ENCODE measurements at regions not wholly inside any gene's neighbourhood (a gene's known extent, or its start where the extent isn't known, plus 50 kb on each side); places are given as distances from the start of the nearest gene placed in this dataset.

DNA sequence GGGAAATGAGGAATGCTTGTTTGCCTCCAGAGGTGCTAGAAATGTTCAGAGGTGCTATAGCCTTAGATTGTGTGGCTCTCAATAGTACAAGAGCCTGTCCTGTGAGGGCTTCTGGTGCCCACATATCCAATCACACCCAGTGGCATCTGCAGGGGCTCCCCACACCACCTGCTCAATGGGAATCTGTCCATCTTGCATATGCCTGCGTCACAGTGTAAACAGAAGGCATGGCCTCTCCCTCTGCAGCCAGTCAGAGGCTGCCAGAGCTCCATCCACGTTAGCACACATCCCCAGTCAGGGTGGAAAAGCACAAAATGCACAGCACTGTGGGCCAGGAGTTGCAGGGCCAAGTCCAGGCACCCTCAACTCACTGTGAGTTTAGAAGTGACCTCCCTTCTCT is 113.6 kb upstream of the GRIK3 start:
- TF ChIP-seq CTCF (IDR thresholded peaks at IDR 0.05; ENCODE audit: low read depth, low read length, missing control alignments): no peak
- Histone ChIP-seq H3K4me3 (ENCODE audit: low read depth, low read length) (no peak overlapping the region), H3K27me3 (replicated peaks) (no peaks in the 10 kb centered on the region), H3K27ac (no peak overlapping the region), H3K36me3 (replicated peaks) (no peaks in the 10 kb centered on the region)
- in situ Hi-C loops (cut with HindIII; ENCODE audit: low pct_ligation_motif_present, low sequenced_read_pairs): no loop called here
- DNase-seq: no peak

GRCh38 chr1:37148663-37149062 is 114.3 kb upstream of the GRIK3 start:
- no peak overlapping the region for H3K4me3 ChIP-seq (ENCODE audit: low read depth, low read length)
- H3K27ac ChIP-seq: no peak overlapping the region
- no peaks in the 10 kb centered on the region for H3K27me3 ChIP-seq (replicated peaks)
- no peaks in the 10 kb centered on the region for H3K36me3 ChIP-seq (replicated peaks)
- in situ Hi-C loops (cut with HindIII; ENCODE audit: low pct_ligation_motif_present, low sequenced_read_pairs): no loop called here
- DNase-seq: no peak
- no peak for TF ChIP-seq CTCF (IDR thresholded peaks at IDR 0.05; ENCODE audit: low read depth, low read length, missing control alignments)

GRCh38 chr1:37149296-37149695 is 115.0 kb upstream of the GRIK3 start:
- H3K4me3 ChIP-seq (ENCODE audit: low read depth, low read length): no peak overlapping the region
- in situ Hi-C loops (cut with HindIII; ENCODE audit: low pct_ligation_motif_present, low sequenced_read_pairs): no loop called here
- no peaks in the 10 kb centered on the region for H3K36me3 ChIP-seq (replicated peaks)
- TF ChIP-seq CTCF (IDR thresholded peaks at IDR 0.05; ENCODE audit: low read depth, low read length, missing control alignments): no peak
- H3K27ac ChIP-seq: no peak overlapping the region
- DNase-seq: no peak
- no peaks in the 10 kb centered on the region for H3K27me3 ChIP-seq (replicated peaks)

DNA sequence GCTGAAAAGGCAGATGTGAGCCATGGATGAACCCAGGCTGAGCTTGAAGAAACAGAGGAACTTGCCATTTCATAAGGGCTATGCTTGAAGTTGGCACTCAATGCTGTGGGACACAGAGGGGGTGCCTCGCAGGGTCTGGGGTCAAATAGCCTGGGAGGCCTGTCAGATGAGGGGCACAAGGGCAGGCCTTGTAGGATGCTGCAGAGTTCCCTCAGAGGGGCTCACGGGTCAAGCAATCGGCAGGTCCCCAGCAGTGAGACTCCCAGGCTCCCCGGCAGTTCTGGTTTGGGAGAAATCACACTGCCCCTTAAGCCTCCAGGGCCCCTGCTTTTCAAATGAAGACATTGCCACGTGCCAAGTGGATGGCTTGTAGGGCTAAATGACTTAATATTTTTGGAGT is 116.7 kb upstream of the GRIK3 start:
- Histone ChIP-seq H3K27ac (no peak overlapping the region), H3K36me3 (replicated peaks) (no peaks in the 10 kb centered on the region), H3K27me3 (replicated peaks) (no peaks in the 10 kb centered on the region), H3K4me3 (ENCODE audit: low read depth, low read length) (no peak overlapping the region)
- DNase-seq: no peak
- in situ Hi-C loops (cut with HindIII; ENCODE audit: low pct_ligation_motif_present, low sequenced_read_pairs): no loop called here
- no peak for TF ChIP-seq CTCF (IDR thresholded peaks at IDR 0.05; ENCODE audit: low read depth, low read length, missing control alignments)

GRCh38 chr1:37151789-37152188 is 117.5 kb upstream of the GRIK3 start:
- Histone ChIP-seq H3K36me3 (replicated peaks) (no peaks in the 10 kb centered on the region), H3K4me3 (ENCODE audit: low read depth, low read length) (no peak overlapping the region), H3K27ac (no peak overlapping the region), H3K27me3 (replicated peaks) (no peaks in the 10 kb centered on the region)
- in situ Hi-C loops (cut with HindIII; ENCODE audit: low pct_ligation_motif_present, low sequenced_read_pairs): no loop called here
- no peak for DNase-seq
- no peak for TF ChIP-seq CTCF (IDR thresholded peaks at IDR 0.05; ENCODE audit: low read depth, low read length, missing control alignments)

DNA sequence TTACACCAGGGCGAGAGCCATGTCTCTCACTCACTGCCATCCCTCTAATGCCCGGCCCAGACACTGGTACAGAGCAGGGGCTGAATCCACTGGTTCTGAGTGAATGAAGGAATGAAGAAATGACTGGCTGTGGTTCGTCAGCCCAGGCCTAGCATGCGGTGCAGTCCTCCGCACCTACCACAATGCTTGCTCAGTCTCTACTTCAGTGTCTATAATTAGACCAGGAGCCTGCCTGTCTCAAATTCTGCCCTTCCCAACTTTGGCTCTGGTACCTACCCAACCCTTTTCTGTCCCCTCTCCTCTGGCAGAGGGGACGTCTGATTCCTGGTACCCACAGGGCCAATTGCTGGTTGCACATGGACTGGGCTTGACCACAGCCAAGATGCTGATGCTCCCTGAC is 118.2 kb upstream of the GRIK3 start:
- no peak for DNase-seq
- in situ Hi-C loops (cut with HindIII; ENCODE audit: low pct_ligation_motif_present, low sequenced_read_pairs): no loop called here
- Histone ChIP-seq H3K27ac (no peak overlapping the region), H3K36me3 (replicated peaks) (no peaks in the 10 kb centered on the region), H3K4me3 (ENCODE audit: low read depth, low read length) (no peak overlapping the region), H3K27me3 (replicated peaks) (no peaks in the 10 kb centered on the region)
- no peak for TF ChIP-seq CTCF (IDR thresholded peaks at IDR 0.05; ENCODE audit: low read depth, low read length, missing control alignments)

All from brain microvascular endothelial cell (primary cell).